ENCODE measurements at regions not wholly inside any gene's neighbourhood (a gene's known extent, or its start where the extent isn't known, plus 50 kb on each side); places are given as distances from the start of the nearest gene placed in this dataset.
"Not testable (repeated sequence)": the region's sequence is repeated elsewhere in the genome, so short reads cannot be mapped to it uniquely, and the experiment has no call there.

DNA sequence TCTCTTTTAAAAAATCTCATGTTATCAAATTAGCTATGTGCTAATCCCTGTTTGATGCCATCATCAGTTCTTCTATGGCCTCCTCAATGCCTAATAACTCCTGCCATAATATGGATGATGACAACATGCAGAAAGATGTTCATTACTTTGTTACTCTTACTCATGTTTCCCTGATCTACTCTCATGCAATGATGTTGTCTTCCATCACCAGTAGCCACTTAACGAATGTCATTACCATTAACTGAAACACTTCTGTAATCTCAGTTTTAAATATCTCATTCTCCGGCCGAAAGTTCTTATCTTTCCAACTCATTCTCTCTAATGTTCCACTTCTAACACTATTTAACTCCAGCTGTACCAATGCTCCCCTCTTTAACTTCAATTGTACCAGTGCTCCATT lies 1187.7 kb downstream of the OTOL1 start:
- no peak for DNase-seq

DNA sequence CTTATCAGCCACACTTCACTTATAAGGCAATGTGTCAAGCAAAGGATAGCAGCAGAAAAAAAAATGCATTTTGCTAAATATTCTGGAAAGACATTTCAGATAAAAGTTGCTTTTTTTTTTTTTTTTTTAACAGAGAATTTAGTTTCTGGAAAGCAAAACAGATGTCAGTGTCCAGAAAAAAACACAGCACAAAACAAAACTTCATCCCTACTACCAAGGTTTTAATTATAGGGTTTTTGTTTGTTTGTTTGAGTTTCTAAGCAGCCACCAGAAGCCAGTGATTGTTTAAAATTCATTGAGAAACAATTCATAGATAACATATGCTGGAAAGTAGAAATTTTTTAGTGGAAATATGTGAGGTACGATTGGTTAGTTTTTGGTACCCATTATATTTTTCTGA lies 1202.7 kb downstream of the OTOL1 start:
- no peak for DNase-seq

DNA sequence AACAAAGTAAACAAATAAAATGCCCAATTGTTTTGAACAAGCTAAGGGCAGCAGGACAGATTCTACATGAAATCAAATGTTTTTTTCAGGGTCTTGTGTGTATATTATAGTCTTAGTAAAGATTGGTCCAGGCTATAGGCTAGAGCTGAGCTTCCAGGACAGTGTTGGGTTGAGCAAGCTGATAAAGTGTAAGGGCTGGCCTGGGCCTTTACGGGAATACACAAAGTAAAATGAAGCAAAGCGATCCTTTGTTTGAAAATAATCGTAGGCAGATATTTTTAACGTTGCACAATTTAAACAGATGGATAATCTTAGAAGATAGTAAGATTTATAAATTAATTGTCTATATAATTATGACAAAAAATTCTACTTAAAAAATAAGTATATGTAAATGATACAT lies 1204.6 kb downstream of the OTOL1 start:
- no peak for DNase-seq

DNA sequence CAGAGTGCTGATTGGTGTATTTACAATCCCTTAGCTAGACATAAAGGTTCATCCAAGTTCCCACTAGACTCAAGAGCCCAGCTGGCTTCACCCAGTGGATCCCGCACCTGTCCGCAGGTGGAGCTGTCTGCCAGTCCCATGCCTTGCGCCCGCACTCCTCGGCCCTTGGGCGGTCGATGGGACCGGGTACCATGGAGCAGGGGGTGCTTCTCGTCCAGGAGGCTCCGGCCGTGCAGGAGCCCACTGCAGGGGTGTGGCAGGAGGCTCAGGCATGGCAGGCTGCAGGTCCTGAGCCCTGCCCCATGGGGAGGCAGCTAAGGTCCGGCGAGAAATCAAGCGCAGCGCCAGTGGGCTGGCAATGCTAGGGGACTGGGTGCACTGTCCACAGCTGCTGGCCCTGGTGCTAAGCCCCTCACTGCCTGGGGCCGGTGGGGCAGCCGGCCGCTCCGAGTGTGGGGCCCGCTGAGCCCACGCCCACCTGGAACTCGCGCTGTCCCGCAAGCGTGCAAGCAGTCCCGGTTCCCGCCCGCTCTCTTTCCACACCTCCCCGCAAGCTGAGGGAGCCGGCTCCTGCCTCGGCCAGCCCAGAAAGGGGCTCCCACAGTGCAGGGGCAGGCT lies 1206.3 kb downstream of the OTOL1 start:
- no peak for DNase-seq

DNA sequence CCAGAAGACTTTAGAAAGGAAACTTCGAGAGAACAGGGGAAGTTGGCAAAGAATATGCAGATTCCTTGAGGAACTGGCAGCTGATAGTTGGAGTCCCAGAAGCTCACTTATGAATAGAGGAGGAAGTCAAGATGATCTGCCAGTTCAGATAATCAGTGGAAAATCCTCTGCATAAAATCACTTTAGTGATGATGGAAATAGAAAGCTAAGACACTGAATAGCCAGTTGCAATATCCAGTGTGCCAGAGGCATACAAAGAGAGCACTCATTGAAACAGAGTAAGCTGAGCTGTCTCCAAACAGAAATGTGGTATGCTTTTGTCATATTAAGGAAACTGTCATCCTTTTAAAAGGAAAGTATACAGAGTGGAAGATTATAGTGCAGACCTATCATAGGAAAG lies 1207.6 kb downstream of the OTOL1 start:
- DNase-seq, result no peak

DNA sequence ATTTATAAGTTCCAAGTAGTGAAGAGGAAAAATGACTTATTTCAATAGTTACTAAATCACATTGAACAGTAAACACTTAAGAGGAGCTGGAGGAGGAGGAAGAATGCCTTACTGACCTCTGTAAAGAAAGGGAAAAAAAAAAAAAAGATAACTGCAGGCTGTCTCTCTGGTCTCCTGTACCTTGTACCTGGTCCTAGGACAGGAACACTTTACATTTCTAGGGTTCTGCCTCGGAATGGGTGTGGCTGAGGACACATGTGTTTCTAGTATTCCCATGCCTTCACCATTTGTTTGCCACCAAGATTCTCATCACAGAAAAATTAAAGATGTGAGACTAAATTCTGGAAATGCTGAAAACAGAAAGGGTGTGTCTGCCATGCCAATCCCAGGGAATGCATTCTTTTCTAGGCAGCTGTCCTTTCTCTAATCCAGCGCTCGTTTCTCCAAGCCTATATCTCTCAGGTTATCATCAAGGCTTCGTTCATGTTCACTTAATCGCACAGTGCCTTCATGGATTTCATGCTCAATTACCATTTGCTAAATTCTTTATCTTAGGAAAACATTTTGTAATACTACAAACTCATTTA lies 1208.3 kb downstream of the OTOL1 start:
- no peak for DNase-seq

DNA sequence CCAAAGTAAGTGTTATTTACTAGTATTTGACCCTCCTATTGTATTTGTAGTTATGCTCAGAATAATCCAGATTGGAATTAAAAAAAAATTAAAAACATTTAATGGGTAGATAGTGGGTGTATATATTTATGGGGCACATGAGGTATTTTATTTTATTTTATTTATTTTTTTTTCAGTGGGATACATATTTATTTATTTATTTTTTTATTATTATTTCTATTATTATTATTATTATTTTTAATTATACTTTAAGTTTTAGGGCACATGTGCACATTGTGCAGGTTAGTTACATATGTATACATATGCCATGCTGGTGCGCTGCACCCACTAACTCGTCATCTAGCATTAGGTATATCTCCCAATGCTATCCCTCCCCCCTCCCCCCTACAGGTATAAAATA lies 1211.8 kb downstream of the OTOL1 start:
- DNase-seq, result not testable (repeated sequence)

DNA sequence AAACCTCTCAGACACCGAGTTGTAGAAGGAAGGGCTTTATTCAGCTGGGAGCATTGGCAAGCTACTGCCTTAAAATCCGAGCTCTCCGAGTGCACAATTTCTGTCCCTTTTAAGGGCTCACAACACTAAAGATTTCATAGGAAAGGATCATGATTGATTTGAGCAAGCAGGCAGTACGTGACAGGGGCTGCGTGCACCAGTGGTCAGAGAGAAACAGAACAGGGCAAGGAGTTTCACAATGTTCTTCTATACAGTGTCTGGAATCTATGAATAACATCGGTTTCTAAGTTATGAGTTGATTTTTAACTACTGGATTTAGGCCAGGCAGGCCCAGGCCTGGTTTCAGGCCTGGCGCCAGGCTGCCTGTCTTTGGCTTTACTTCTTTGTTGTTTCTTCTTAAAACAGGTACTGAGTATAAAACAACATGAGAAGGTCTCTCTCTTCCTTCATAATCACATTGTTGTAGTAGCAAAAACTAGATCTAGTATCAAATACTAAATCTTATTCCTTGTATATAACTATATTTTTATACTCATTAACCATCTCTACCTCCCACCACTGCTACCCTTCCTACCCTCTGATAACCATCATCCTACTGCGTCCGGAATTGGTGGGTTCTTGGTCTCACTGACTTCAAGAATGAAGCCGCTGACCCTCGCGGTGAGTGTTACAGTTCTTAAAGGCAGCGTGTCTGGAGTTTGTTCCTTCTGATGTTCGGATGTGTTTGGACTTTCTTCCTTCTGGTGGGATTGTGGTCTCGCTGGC lies 1212.5 kb downstream of the OTOL1 start:
- DNase-seq, result not testable (repeated sequence)

DNA sequence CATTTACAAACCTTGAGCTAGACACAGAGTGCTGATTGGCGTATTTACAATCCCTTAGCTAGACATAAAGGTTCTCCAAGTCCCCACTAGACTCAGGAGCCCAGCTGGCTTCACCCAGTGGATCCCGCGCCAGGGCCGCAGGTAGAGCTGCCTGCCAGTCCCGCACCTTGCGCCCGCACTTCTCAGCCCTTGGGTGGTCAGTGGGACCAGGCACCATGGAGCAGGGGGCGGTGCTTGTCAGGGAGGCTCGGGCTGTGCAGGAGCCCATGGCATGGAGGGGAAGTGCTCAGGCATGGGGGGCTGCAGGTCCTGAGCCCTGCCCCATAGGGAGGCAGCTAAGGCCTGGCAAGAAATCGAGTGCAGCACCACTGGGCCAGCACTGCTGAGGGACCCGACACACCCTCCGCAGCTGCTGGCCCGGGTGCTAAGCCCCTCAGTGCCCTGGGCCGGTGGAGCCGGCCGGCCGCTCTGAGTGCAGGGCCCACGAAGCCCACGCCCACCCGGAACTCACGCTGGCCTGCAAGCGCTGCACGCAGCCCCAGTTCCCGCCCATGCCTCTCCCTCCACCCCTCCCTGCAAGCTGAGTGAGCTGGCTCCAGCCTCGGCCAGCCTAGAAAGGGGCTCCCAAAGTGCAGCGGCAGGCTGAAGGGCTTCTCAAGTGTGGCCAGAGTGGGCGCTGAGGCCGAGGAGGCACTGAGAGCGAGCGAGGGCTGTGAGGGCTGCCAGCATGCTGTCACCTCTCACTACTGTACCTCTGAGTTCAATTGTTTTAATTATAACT lies 1213.9 kb downstream of the OTOL1 start:
- DNase-seq, result no peak

DNA sequence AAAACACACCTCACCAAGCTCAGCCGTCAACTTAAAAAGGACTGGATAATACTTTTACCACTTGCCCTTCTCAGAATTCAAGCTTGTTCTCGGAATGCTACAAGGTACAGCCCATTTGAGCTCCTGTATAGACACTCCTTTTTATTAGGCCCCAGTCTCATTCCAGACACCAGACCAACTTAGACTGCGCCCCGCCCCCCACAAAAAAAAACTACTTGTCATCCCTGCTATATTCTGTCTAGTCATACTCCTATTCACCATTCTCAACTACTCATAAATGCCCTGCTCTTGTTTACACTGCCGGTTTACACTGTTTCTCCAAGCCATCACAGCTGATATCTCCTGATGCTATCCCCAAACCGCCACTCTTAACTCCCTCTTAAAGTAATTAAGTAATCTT lies 1220.5 kb downstream of the OTOL1 start:
- DNase-seq, result not testable (repeated sequence)

DNA sequence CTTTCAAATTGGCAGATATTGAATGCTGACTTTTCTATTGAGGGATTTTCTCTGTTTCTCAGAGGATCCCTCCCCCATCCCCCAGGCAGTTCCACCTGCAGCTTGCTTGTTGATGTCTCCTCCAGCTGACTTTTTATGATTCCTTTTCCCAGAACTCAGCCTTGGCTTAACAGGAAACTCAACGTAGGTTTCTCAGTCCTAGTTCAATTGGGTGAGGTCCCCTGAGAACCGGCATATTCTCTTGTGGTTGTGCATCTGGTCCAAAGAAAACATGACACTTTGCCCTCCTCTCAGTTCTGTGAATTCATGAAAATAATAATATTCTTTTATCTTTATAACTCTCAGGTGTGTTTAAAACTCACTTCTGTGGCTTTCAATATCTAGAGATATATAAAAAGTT lies 1222.1 kb downstream of the OTOL1 start:
- no peak for DNase-seq

DNA sequence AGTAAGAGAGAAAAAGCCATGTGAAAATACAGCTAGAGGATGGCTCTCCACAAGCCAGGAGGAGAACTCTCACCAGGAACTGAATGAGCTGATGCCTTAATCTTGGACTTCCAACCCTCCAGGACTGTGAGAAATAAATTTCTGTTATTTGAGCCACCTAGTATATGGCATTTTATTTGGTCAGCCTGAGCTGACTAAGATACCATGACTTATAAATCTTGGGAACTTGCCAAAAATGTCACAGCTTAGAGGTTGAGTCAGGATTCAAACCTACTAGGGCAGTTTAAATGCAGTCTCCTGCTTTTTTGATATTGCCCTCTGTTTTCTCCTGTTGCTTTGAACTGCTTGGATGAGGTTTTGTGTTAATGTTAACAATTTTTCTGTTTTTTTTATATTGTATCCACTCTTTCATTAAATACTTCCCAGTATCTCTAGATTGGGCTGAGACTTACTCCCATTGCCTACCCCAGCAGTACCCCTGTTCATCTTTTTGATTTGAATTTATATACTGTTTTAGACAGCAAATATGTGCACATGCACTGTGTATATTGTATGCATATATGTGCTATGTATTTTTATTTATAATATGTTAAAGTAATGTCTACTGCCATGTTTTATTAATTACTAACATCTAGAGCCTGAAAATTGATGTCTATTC lies 1223.2 kb downstream of the OTOL1 start:
- DNase-seq, result no peak

DNA sequence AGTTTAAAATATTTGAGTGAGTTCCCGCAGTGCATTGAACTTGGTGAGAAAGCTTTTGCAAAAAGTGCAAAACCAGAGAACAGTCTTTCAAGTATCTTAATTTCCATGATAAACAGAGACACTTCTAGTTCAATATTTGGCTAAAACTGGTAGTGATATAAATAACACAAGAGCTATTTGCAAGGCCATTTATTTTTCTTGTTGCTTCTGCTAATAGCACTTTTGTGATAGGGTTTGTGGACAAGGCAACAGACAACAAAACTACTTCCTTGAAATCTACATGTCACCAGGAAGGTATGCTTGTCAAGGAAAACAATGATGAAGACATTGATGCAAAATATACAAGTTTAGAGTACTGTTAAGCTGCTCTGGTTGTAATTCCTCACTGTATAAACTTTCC lies 1225.1 kb downstream of the OTOL1 start:
- no peak for DNase-seq

DNA sequence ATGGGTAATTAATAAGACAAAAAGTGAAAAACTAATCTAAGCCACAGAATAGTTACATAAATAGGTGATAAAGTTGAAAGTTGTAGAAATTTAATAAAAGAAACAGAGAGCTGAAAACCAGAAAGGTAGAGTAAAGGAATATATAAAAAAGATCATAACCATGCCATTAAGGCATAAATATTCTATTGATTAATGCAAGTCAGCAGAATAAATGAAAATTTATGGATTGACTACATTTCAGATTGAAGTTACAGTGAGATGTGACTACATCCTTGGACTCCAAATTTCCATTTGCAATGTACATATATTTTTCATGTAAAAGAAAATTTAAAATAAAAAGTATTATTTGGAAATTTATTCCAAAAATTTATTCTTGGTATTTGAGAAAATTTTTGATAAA lies 1225.7 kb downstream of the OTOL1 start:
- DNase-seq, result no peak

DNA sequence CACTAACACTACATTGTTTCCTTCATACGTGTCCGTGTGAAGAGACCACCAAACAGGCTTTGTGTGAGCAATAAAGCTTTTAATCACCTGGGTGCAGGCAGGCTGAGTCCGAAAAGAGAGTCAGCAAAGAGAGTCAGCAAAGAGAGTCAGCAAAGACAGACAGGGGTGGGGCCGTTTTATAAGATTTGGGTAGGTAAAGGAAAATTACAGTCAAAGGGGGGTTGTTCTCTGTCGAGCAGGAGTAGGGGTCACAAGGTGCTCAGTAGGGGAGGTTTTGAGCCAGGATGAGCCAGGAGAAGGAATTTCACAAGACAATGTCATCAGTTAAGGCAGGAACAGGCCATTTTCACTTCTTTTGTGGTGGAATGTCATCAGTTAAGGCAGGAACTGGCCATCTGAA lies 1226.2 kb downstream of the OTOL1 start:
- not testable (repeated sequence) for DNase-seq

DNA sequence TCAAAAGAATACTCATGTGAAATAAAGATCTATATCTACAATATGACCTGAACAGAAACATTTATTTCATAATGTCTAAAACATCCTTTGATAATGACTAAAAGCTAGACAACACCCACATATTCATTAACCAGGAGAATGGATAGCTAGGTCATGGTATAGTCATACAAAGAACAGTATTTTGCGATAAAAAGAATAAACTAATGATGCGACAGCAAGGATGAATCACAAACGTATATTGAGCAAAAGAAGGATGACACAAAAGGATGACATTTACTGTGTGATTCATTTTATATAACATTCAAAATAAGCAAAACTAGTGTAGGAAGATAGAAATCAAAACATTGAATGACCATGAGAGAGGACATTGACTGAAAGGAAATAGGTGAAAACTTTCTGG lies 1233.1 kb downstream of the OTOL1 start:
- DNase-seq, result no peak

DNA sequence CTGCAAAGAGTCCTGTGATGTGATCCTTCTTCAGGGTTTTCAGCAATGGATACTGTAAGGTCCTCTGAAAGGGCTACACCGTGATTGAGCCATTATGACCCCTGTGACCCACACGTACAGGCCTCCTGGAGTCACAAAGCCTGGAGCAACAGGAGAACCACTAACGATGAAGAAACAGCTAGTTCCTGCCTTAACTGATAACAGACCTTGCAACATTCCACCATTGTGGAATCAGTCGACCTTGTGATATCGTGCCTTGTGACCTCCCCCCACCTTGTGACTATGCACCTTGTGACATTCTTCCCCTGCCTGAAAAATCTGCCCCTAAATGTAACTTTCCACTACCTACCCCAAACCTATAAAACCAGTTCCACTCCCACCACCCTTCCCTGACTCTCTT lies 1235.4 kb downstream of the OTOL1 start:
- not testable (repeated sequence) for DNase-seq

DNA sequence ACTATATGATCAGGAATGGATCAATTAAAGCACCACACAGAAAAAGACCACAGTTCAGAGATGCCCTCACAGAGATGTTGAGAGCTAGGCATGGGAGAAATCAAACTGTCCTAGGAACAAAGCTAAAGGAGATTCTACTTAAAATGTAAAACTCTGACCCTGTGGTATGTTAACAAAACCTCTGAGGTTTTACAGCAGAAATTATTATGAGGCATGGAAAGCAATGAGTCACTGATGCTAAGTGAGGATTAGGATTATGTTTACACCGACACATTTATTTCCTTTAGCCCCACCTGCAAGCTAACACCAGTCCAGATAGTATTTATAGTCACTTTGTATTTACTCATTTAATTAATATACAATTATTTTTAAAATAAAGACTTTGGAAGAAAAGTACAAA lies 1242.2 kb downstream of the OTOL1 start:
- no peak for DNase-seq

DNA sequence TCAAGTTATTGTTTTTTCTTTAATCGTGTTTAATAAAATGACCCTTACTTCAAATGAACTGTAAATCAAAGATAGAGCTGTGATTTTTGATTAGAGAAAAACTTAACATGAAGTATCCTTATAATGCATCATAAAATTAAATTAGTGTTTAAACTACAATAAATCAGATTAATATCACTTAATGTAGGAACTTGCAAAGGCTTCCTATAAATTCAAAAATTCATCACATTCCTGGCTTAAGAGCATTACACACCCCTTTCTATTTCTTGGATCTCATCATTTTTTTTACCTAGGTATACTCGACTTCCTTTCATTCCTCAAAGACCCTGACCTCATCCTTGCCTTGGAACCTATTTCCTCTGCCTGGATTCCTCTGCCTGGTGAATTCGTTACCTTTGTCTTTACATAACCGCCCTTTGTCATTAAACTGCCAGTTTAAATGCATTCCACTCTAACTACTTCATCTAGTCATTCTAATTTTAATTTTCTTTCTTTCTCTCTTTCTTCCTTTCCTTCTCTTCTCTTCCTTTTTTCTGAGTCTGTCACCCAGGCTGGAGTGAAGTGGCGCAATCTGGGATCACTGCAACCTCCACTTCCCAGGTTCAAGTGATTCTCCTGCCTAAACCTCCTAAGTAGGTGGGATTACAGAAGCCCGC lies 1244.5 kb downstream of the OTOL1 start:
- DNase-seq, result no peak

DNA sequence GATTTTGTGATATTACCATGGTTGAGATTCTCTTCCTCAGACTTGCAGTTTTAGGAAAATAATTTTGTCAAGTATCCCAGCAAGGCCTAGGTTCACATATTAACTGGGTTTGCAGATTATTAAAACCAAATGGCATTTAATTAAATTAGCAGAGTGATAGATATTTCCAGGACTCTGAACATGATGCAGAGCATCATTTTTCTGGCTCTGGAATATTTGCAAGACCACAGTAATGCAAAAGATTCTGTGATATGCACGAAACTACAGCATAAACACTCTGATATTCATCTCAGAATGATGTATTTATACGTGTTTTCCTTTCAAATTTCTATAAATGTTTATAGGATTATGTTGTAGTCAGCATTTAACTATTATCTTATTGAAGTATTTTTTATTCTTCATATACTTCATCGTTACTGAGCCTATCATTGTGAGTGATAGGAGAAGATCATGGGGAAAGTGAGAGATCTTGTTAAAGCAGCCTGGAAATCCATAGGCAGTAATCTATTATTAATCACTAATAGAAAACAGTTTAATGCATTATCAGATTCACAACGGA lies 1245.6 kb downstream of the OTOL1 start:
- DNase-seq, result no peak

DNA sequence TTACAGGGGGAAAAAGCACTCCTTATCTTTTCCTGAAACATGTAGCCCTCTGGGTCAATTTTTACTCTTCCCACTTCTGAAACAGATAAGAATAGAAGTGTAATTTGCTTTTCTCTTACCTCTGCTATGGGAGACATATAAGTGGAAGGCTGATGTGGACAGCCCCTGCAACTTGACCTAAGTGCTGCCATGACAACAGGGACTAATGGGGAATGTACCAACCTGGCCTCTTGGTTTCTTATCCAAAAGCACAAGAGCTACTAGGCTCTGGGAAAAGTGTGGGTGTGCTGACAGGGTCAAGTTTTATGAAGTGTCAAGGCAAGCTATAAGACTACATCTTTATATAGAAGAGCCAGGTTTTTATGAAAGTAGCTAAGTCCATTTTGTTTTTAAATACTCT lies 1246.5 kb downstream of the OTOL1 start:
- no peak for DNase-seq

DNA sequence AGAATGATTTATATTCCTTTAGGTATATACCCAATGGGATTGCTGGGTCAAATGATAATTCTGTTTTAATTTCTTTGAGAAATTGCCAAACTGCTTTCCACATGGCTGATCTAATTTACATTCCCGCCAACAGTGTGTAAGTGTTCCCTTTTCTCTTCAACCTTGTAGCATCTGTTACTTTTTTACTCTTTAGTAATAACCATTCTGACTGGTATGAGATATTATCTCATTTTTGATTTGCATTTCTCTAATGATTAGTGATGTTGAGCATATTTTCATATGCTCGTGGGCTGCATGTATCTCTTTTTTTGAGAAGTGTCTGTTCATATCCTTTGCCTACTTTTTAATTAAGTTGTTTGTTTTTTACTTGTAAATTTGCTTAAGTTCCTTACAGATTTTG lies 1264.2 kb downstream of the OTOL1 start:
- DNase-seq, result no peak
